BE2C (cell line): ENCODE measurements at regions not wholly inside any gene's neighbourhood (a gene's known extent, or its start where the extent isn't known, plus 50 kb on each side); places are given as distances from the start of the nearest gene placed in this dataset.

ENCODE experiments used
- DNase-seq: peaks from one replicate; pipeline ENCODE4 v3.0.0-alpha.2; 2020
- H3K27me3 ChIP-seq: fragments of 250-450 bp; sonication (Bioruptor Pico); 2 replicates; pipeline ENCODE4 v1.5.1; 2020; ENCODE audit warnings: mild to moderate bottlenecking
- H3K36me3 ChIP-seq: fragments of 250-450 bp; sonication (Bioruptor Pico); 2 replicates; pipeline ENCODE4 v1.5.1; 2020; ENCODE audit warnings: mild to moderate bottlenecking
- H3K4me1 ChIP-seq: fragments of 250-450 bp; sonication (Bioruptor Pico); 2 replicates; pipeline ENCODE4 v1.5.1; 2020
- H3K4me3 ChIP-seq: 2 replicates; pipeline ENCODE4 v1.5.1; 2011; ENCODE audit warnings: low read depth, low read length
- H3K9me3 ChIP-seq: fragments of 250-450 bp; sonication (Bioruptor Pico); 2 replicates; pipeline ENCODE4 v1.5.1; 2020
- TF ChIP-seq, protein P1 (sequence below): IDR thresholded peaks from 2 replicates; pipeline ENCODE4 v1.5.1; 2012; ENCODE audit warnings: mild to moderate bottlenecking, low read depth, low read length

DNA sequence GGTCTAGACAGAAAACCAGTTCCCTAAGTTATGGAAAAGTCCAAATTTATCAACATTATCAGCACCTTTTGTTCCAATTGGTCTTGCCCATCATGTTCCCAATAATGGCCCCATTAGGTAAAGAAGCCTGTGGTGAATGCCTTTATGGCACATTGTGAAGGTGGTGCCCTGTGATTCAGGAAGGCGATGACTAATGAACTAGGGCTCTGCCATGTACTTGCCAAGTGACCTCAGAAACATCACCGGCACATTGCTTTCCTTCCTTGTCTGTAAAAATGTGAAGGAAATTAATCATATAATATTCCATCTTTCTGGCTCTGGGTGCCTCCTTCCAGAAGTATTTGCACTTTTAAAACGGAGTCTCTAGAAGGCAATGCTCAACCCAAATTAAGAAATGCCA, 132.3 kb downstream of the UNC5CL start:
- peaks cover 9% of the 10 kb centered on the region for H3K4me1 ChIP-seq
- H3K36me3 ChIP-seq: no peaks in the 10 kb centered on the region
- H3K4me3 ChIP-seq: no peak overlapping the region
- H3K27me3 ChIP-seq: no peaks in the 10 kb centered on the region
- no peak for DNase-seq
- TF ChIP-seq, protein P1, sequence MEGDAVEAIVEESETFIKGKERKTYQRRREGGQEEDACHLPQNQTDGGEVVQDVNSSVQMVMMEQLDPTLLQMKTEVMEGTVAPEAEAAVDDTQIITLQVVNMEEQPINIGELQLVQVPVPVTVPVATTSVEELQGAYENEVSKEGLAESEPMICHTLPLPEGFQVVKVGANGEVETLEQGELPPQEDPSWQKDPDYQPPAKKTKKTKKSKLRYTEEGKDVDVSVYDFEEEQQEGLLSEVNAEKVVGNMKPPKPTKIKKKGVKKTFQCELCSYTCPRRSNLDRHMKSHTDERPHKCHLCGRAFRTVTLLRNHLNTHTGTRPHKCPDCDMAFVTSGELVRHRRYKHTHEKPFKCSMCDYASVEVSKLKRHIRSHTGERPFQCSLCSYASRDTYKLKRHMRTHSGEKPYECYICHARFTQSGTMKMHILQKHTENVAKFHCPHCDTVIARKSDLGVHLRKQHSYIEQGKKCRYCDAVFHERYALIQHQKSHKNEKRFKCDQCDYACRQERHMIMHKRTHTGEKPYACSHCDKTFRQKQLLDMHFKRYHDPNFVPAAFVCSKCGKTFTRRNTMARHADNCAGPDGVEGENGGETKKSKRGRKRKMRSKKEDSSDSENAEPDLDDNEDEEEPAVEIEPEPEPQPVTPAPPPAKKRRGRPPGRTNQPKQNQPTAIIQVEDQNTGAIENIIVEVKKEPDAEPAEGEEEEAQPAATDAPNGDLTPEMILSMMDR: no peak
- H3K9me3 ChIP-seq: no peaks in the 10 kb centered on the region

DNA sequence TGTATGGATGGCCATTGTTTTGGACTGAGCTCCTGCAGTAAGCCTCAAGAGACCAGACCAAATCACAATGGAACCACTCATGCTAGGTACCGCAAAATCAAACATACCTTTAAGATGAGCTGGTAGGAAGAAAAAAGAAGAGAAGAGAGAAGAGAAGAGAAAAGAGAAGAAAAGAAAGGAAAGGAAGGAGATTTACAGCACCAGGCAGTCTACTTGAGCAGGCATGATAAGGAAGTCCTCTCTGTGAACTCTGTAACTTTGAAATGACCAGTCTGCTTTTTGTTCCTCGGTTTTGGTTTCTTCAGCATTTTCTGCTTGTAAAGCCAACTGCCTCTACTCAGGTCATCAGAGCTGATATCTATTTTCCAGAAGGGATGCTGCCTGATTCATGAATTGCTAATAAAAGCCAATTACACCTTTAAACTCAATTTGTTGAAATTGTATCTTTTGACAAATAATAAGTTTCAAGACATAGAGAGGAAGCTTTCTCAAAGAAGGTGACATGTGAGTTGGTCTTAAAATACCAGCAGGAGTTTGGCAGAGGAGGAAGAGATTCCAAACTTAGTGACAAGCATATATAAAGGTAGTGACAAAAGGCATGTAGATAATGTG, 134.3 kb downstream of the UNC5CL start:
- H3K4me3 ChIP-seq: no peak overlapping the region
- no peaks in the 10 kb centered on the region for H3K36me3 ChIP-seq
- H3K9me3 ChIP-seq: no peaks in the 10 kb centered on the region
- H3K4me1 ChIP-seq: peaks cover 9% of the 10 kb centered on the region
- TF ChIP-seq, protein P1: no peak
- H3K27me3 ChIP-seq: no peaks in the 10 kb centered on the region
- no peak for DNase-seq

- H3K27me3 ChIP-seq: no peaks in the 10 kb centered on the region
- peaks cover 9% of the 10 kb centered on the region for H3K4me1 ChIP-seq
- DNase-seq: no peak
- no peaks in the 10 kb centered on the region for H3K9me3 ChIP-seq
- H3K4me3 ChIP-seq: no peak overlapping the region
- TF ChIP-seq, protein P1: no peak
- no peaks in the 10 kb centered on the region for H3K36me3 ChIP-seq
Measured at GRCh38 chr6:40903456-40903855, 135.6 kb downstream of the UNC5CL start.

DNA sequence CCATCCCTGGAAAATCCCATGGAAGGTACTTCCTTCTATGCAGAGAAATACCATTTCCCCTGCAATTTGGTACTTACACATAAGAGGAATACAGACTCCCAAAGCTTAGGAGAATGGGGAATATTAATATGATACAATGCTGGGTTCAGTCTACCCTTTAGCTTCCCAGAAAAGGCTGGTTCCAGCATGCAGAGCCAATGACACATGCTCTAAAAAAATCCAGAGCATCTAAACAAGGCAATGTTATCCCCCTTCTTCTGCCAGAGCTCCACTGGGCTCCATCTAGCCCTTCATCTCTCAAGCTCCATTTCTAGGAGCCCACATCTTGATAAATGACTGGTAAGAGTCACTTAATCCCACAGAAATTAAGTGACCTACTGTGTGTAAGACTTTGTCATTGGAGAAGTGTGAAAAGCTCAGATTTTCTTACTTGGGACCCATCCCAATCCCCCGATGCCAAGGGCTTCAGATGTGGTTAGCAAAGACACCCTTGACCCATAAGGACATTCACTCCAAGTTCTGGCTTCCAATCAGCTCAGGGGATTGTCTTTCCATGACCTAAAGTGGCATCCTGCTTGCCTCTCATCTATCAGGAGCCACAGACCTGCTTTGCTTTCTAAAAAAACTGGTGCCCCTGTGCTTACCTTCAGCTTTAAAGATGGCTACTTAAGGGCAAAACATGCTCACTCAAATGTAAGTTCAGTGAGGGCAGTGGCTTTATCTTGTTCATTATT, 137.5 kb downstream of the UNC5CL start:
- no peak overlapping the region for H3K4me3 ChIP-seq
- H3K4me1 ChIP-seq: no peaks in the 10 kb centered on the region
- H3K9me3 ChIP-seq: no peaks in the 10 kb centered on the region
- TF ChIP-seq, protein P1: no peak
- no peaks in the 10 kb centered on the region for H3K36me3 ChIP-seq
- DNase-seq: no peak
- no peaks in the 10 kb centered on the region for H3K27me3 ChIP-seq

DNA sequence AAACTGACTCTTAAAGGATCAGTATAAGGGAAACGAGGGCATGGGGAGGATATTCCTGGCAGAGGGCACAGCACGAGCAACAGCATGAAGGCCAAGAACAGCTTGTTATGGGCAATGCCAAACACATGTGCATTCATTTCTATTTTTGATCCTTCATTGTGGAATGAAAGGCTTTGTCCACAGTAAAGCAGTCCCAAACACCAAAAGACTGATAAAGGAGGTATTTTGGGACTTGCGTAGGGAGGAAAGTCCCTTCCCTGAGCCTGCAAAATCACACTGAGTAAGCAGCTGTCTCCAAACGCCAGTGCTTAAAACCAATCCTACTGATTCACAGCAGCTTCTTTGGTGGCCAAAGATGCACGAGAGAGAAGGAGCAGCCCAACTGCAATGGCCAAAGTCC, 138.2 kb downstream of the UNC5CL start:
- Histone ChIP-seq H3K27me3 (no peaks in the 10 kb centered on the region), H3K36me3 (no peaks in the 10 kb centered on the region), H3K4me1 (no peaks in the 10 kb centered on the region), H3K4me3 (no peak overlapping the region), H3K9me3 (no peaks in the 10 kb centered on the region)
- DNase-seq: no peak
- TF ChIP-seq, protein P1: no peak

- Histone ChIP-seq H3K27me3 (no peaks in the 10 kb centered on the region), H3K4me1 (no peaks in the 10 kb centered on the region), H3K4me3 (no peak overlapping the region), H3K9me3 (no peaks in the 10 kb centered on the region), H3K36me3 (no peaks in the 10 kb centered on the region)
- DNase-seq: no peak
- TF ChIP-seq, protein P1: no peak
Measured at GRCh38 chr6:40899684-40900155, 139.3 kb downstream of the UNC5CL start.
